ENCODE measurements at regions not wholly inside any gene's neighbourhood (a gene's known extent, or its start where the extent isn't known, plus 50 kb on each side); places are given as distances from the start of the nearest gene placed in this dataset.

GRCh38 chr19:32202244-32202643, 143.2 kb upstream of the ZNF507 start:
- DNase-seq (ENCODE audit: low read depth) = no peak

- no peak for DNase-seq (ENCODE audit: low read depth)
These were observed 142.2 kb upstream of the ZNF507 start for GRCh38 chr19:32203161-32203560.

- DNase-seq (ENCODE audit: low read depth) = no peak
These were observed 139.3 kb upstream of the ZNF507 start for GRCh38 chr19:32206065-32206464.

GRCh38 chr19:32208060-32208459, 137.3 kb upstream of the ZNF507 start:
- no peak for DNase-seq (ENCODE audit: low read depth)

- no peak for DNase-seq (ENCODE audit: low read depth)
These were observed 126.0 kb upstream of the ZNF507 start for GRCh38 chr19:32219392-32219791.

GRCh38 chr19:32219881-32220472, 125.4 kb upstream of the ZNF507 start:
- DNase-seq (ENCODE audit: low read depth) = no peak

GRCh38 chr19:32220951-32221350, 124.5 kb upstream of the ZNF507 start:
- no peak for DNase-seq (ENCODE audit: low read depth)

GRCh38 chr19:32222556-32222955, 122.9 kb upstream of the ZNF507 start:
- DNase-seq (ENCODE audit: low read depth) = no peak

GRCh38 chr19:32223106-32223505, 122.3 kb upstream of the ZNF507 start:
- no peak for DNase-seq (ENCODE audit: low read depth)

- no peak for DNase-seq (ENCODE audit: low read depth)
These were observed 121.6 kb upstream of the ZNF507 start for GRCh38 chr19:32223595-32224370.

GRCh38 chr19:32224371-32225244, 120.8 kb upstream of the ZNF507 start:
- no peak for DNase-seq (ENCODE audit: low read depth)

- no peak for DNase-seq (ENCODE audit: low read depth)
These were observed 117.7 kb upstream of the ZNF507 start for GRCh38 chr19:32227561-32228165.

GRCh38 chr19:32230441-32230840, 115.0 kb upstream of the ZNF507 start:
- DNase-seq (ENCODE audit: low read depth) = no peak

GRCh38 chr19:32231020-32231419, 114.4 kb upstream of the ZNF507 start:
- DNase-seq (ENCODE audit: low read depth) = no peak

GRCh38 chr19:32231691-32232090, 113.7 kb upstream of the ZNF507 start:
- DNase-seq (ENCODE audit: low read depth) = no peak

GRCh38 chr19:32232449-32232848, 113.0 kb upstream of the ZNF507 start:
- DNase-seq (ENCODE audit: low read depth) = no peak

GRCh38 chr19:32233091-32233490, 112.3 kb upstream of the ZNF507 start:
- no peak for DNase-seq (ENCODE audit: low read depth)

GRCh38 chr19:32233885-32234284, 111.5 kb upstream of the ZNF507 start:
- DNase-seq (ENCODE audit: low read depth) = no peak

- no peak for DNase-seq (ENCODE audit: low read depth)
These were observed 110.7 kb upstream of the ZNF507 start for GRCh38 chr19:32234663-32235217.

- no peak for DNase-seq (ENCODE audit: low read depth)
These were observed 107.3 kb upstream of the ZNF507 start for GRCh38 chr19:32238076-32238475.

- no peak for DNase-seq (ENCODE audit: low read depth)
These were observed 105.1 kb upstream of the ZNF507 start for GRCh38 chr19:32240316-32240715.

- DNase-seq (ENCODE audit: low read depth) = no peak
These were observed 104.1 kb upstream of the ZNF507 start for GRCh38 chr19:32241306-32241705.
